Upper lobe of right lung (tissue), 1 donor: ENCODE measurements at regions not wholly inside any gene's neighbourhood (a gene's known extent, or its start where the extent isn't known, plus 50 kb on each side); places are given as distances from the start of the nearest gene placed in this dataset.
A peak's percentile ranks its signal among the peaks of the same experiment; 100 is the strongest.

Experiments
- ATAC-seq: fragments of 200-7000 bp; cut with Tn5 transposase; one replicate; pipeline ENCODE4 v1.9.1; 2020; ENCODE audit warnings: mild to moderate bottlenecking, moderate library complexity
- DNase-seq: peaks from one replicate; pipeline ENCODE4 v3.0.0-alpha.2; 2020
- H3K27ac ChIP-seq: fragments of 200-600 bp; one replicate; pipeline ENCODE4 v1.8.0; 2022
- H3K27me3 ChIP-seq: fragments of 200-600 bp; one replicate; pipeline ENCODE4 v1.8.0; 2022; ENCODE audit warnings: mild to moderate bottlenecking
- H3K36me3 ChIP-seq: fragments of 200-600 bp; one replicate; pipeline ENCODE4 v1.8.0; 2022
- H3K4me1 ChIP-seq: fragments of 200-600 bp; one replicate; pipeline ENCODE4 v1.8.0; 2022
- H3K4me3 ChIP-seq: fragments of 200-600 bp; one replicate; pipeline ENCODE4 v1.8.0; 2022; ENCODE audit warnings: mild to moderate bottlenecking
- H3K9me3 ChIP-seq: fragments of 200-600 bp; one replicate; pipeline ENCODE4 v1.8.0; 2022
- CTCF ChIP-seq: fragments of 200-600 bp; IDR thresholded peaks from one replicate; pipeline ENCODE4 v1.8.0; 2022; ENCODE audit warnings: antibody characterized with exemption
- intact Hi-C: fragments of 100-400 bp; cut with DNase I; formaldehyde crosslinking; loops from one replicate; pipeline ENCODE4 v1.11.0; 2022
- donor health status: DM: no; HTN: yes; CAD: no; lungs with severe emphysema.

GRCh38 chr5:116389601-116390000 lies 185.0 kb downstream of the SEMA6A start:
- no peak overlapping the region for H3K27ac ChIP-seq
- no peaks in the 10 kb centered on the region for H3K27me3 ChIP-seq
- H3K9me3 ChIP-seq: no peaks in the 10 kb centered on the region
- intact Hi-C loops: no loop called here
- H3K4me3 ChIP-seq: no peak overlapping the region
- no peak for TF ChIP-seq CTCF
- peaks cover 2% of the 10 kb centered on the region for H3K4me1 ChIP-seq
- DNase-seq (no peak), ATAC-seq (no peak)
- no peaks in the 10 kb centered on the region for H3K36me3 ChIP-seq

DNA sequence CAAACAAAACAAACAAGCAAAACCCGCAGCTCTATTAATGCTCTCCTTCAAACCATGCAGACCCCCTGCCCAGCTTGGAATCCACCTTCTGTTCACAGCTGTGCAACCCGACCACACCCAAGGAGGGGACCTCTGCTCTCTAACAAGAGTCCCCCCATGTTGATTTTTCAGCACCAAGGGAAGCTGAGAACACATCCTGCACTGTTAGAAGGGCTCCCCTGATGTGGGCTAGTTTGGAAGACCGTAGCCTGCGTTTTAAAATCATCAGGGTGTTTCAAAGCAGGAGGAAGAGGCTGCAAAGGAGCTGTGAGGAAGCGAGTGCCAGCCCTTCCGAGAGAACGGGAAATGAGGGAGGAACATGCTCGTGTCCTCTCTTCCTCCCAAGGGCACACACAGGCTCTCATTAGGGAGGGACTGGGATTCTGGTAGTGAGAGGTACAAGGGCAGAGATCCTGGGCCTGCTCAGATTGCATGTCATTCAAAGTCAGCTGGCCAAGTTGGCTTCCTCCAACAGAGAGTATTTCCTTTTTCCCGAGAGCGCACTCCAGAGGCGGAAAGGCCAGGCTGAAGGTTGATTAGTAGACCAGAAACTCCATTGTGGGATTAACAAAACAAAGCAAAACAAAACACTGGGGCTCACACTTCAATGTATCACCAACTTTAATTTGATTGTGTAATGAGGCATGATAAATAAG lies 185.9 kb downstream of the SEMA6A start:
- Histone ChIP-seq H3K27me3 (no peaks in the 10 kb centered on the region), H3K4me1 (no peaks in the 10 kb centered on the region), H3K9me3 (no peaks in the 10 kb centered on the region), H3K36me3 (no peaks in the 10 kb centered on the region), H3K4me3 (no peak overlapping the region), H3K27ac (no peak overlapping the region)
- TF ChIP-seq CTCF: peak; percentile 13
- intact Hi-C loops: no loop called here
- peak; percentile 82 for ATAC-seq
- DNase-seq: no peak

DNA sequence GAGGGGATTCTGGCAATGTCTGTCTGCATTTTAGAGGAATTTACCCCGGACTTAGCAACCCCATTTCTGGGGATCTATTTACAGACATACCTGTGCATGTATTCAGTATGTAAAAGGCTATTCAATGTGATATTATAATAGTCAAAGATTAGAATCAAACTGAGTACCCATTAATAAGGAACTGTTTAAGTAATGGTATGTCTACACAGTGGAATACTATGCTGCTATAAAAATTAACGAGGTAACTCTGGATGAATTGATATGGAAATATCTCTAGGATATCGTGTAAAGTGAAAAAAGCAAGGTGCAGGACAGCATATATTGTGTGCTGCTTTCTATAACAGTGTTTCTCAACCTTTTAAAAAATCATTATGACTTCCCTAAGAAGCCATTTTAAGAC lies 186.9 kb downstream of the SEMA6A start:
- intact Hi-C loops: no loop called here
- ATAC-seq: no peak
- TF ChIP-seq CTCF: no peak

DNA sequence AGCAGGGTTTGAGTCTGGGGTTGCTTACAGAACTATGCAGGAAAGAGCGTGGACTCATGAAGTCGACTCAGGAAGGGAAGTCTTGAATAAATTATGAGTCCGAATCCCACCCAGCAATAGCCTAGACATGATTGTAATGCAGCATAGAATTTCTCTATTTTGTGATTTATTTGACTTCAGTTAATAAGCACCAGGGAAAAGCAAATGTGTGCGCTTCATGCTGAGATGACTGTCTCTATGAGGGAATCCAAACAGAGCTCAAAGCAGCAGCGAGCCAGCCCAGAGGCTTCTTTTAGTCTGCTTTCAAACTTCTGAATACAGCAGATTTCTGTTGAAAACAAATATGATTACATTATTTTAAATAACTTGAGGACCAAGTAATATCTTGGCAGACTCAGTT lies 188.0 kb downstream of the SEMA6A start:
- H3K36me3 ChIP-seq: no peaks in the 10 kb centered on the region
- no peak for ATAC-seq
- no peak for DNase-seq
- TF ChIP-seq CTCF: no peak
- no peaks in the 10 kb centered on the region for H3K9me3 ChIP-seq
- H3K4me3 ChIP-seq: no peak overlapping the region
- intact Hi-C loops: no loop called here
- H3K27ac ChIP-seq: no peak overlapping the region
- H3K4me1 ChIP-seq: no peaks in the 10 kb centered on the region
- no peaks in the 10 kb centered on the region for H3K27me3 ChIP-seq

More for the DNA sequence above, 186.9 kb downstream of the SEMA6A start:
- H3K9me3 ChIP-seq: no peaks in the 10 kb centered on the region
- no peak for DNase-seq
- no peaks in the 10 kb centered on the region for H3K4me1 ChIP-seq
- no peak overlapping the region for H3K27ac ChIP-seq
- H3K27me3 ChIP-seq: no peaks in the 10 kb centered on the region
- H3K4me3 ChIP-seq: no peak overlapping the region
- H3K36me3 ChIP-seq: no peaks in the 10 kb centered on the region

DNA sequence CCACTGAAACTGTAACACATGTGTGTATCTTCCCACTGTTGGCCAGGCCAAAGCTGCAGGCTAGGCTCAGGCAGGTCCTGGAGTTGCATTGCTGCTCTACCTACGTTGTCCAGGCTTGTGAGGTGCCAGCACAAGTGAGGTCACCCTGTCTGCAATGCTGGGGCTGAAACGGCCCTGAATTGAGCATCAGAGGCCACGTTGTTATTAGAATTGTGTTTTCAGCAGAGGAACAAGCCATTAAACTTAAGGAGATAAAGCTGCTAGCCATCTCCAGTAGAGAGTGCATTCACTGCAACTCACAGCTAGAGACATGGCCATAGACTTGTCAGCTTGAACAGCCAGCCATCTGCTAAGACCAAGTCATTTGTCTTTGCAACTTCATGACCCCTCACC lies 191.8 kb downstream of the SEMA6A start:
- TF ChIP-seq CTCF: no peak
- no peak overlapping the region for H3K27ac ChIP-seq
- H3K36me3 ChIP-seq: no peaks in the 10 kb centered on the region
- H3K27me3 ChIP-seq: no peaks in the 10 kb centered on the region
- intact Hi-C loops: no loop called here
- DNase-seq (no peak), ATAC-seq (no peak)
- no peak overlapping the region for H3K4me3 ChIP-seq
- H3K4me1 ChIP-seq: no peaks in the 10 kb centered on the region
- no peaks in the 10 kb centered on the region for H3K9me3 ChIP-seq
